Muscle of arm (tissue), 1 donor: ENCODE measurements at regions not wholly inside any gene's neighbourhood (a gene's known extent, or its start where the extent isn't known, plus 50 kb on each side); places are given as distances from the start of the nearest gene placed in this dataset.
"Not testable (repeated sequence)": the region's sequence is repeated elsewhere in the genome, so short reads cannot be mapped to it uniquely, and the experiment has no call there.

Experiments
- DNase-seq: peaks from one replicate; pipeline ENCODE4 v3.0.0-alpha.2; 2013

DNA sequence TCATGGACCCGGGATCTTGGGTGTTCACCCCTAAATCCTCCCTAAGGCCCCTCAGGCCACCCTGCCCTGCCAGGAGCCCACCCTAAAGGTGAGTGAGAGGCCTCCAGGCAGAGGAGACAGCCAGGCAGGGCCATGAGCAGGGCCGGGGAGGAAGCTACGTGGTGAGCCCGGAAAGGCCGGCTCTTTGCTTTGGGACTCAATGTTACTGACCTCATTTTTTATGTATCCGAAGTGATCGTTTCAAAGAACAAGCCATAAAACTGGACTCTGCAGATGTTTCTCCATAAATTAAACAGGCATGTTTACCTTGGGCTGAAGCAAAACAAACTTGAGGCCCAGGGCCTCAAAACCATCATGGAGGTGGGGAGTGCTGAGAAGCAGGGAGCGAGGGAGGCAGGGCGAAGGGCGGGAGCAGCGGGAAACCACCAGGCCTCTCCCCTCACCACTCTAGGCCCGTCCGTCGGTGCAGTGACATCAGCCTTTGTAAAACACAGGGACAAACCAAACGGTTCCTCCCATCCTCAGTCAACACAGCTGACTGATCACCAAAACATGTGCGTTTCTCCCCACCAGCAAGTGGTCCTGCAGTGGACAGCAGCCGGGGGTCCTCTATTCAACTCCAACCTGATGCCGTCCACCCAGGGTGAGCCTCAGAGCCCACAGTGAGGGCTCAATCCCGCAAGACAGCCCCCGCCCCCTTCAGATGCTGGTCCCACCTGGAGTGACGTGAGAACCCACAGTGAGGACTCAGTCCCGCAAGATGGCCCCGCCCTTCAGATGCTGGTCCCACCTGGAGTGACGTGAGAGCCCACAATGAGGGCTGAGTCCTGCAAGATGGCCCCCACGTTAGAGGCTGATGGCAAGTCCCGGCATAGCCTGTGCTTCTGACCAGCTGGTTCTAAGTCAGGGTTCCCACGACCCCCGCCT, 102.9 kb upstream of the LRPAP1 start:
- no peak for DNase-seq

DNA sequence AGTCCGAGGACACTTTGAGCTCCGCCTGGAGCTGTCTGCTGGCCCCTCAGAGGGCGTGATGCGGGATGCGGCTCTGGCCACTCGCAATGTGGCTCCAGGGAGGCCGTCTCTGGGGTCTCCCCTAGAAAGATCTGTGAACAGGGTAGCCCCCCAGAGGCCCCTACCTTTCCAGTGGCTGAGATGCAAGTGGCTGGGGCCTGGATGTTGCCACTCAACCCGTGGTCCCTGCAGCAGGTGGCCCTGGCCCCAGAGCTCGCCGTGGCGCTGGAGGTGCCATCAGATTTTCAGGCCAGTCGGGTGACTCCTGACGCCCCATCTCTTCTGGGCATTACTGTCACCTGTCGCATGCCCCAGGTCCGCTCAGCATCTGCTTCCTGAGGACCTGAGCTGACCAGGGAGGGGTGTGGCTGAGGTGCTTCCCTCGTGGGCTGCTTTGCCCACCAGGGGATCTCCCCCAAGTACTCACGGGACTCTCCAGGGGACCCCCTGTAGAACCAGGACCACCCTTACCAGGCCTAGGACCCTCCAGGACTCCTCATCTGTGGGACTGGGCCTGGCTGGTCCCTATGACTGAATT, 102.1 kb upstream of the LRPAP1 start:
- DNase-seq = no peak

DNA sequence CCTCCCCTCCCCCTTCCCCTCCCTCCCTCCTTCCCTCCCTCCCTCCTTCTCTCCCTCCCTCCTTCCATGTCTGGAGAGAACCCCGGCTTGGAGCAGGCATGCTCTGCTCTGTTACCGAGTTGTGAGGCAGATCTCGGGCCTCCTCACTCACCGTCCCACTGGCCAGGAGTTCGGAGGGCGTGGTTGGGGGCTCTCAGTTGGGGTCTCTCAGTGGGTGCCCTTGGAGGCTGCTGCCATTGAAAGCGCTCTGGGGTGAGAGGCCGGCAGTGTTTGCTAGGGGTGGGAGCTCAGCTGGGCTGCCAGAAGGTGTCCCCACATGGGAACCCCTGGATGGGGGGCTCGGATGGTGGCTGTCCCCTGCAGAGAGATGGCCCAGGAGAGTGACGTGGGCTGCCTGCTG, 101.1 kb upstream of the LRPAP1 start:
- DNase-seq = not testable (repeated sequence)

DNA sequence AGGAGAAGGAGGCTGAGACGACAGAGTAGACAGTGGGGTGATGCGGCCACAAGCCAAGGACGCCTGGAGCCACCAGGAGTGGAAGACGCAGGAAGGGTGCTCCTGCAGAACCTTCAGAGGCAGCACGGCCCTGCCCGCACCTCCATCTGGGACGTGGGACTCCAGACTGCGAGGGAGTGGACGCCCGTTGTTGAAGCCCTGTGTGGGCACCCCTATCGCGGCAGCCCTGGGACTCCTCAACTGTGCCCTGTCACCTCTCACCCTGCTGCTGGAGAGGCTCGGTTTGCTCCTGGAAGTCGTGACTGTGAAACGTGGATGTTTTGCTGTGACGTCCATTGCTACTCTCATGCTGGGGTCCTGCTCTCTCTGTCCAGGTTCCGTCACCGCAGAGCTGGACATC, 100.6 kb upstream of the LRPAP1 start:
- not testable (repeated sequence) for DNase-seq

DNA sequence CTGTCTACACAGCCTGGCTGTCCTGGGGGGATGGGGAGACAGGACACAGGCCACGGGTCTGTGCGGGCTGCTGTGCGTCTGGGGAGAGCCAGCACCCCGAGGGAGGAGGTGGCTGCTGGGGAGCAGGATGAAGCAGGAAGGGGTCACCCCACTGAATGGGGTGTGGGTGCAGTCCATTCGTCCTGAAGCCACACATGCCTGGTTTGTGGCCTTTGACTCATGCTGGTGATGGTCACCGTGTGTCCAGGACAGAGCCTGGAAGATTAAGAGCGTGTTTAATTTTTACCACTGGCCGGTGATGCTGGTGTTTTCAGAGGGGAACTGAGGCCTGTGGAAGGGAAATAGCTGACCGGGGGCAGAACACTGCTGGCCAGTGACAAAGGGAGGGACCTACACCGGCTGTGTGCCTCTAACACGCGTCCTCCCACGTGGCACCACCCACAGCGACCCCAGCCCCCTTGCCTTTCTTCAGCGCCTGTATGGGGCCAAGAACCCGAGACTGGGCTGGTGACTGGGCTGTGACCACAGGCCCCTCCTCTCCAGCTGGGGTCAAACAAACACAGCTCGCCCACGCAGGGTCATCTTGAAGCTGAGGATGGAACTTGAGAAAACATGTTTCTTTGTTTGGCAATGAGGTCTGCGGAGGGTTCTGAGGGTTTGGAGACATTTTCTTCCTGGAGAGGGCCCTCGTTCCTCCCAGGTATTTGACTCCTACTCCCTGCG, 99.5 kb upstream of the LRPAP1 start:
- not testable (repeated sequence) for DNase-seq

DNA sequence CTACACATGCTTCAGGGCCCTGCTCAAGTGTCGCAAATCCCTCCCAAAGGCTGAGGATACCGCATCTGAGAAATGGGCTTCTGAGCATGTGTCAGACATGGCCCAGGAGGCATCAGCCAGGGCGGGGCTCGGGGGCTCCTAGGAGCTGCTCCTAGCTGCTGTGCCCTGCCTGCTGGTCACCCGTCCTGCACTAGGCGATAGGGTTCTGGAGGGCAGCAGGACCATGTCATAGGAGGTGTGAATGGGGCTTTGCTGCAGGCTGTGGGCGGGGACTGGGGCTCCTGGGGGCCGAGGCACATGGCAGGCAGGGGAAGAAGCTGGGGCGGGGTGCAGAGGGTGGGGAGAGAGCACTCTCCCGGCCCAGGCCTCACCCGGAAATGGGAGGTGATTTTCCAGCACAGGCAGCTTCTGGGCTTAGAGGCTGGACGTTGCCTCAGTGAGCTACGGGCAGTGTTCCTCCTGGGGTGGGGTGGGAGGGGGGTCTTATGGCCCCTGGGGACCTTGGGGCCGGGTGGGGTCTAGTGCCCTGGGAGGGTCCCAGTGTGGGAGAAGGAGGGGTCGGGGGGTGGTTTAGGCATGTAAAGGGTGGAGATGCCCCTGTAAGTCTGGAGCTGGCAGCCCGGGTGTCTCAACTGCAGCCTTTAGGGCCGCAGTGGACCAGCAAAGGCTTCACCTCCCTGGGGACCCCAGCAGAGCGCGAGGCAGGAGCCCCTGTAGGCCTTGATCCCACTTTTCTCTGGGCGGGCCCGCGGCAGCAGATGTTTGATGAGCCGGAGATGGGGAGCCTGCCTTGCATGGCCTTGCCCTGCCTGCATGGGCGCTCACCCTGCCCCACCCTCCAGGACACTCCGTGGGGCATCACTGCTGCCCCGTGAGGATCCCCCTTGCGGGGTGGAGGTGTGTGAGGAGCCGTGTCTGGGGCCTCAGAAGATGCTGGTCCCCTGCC, 98.6 kb upstream of the LRPAP1 start:
- no peak for DNase-seq

DNA sequence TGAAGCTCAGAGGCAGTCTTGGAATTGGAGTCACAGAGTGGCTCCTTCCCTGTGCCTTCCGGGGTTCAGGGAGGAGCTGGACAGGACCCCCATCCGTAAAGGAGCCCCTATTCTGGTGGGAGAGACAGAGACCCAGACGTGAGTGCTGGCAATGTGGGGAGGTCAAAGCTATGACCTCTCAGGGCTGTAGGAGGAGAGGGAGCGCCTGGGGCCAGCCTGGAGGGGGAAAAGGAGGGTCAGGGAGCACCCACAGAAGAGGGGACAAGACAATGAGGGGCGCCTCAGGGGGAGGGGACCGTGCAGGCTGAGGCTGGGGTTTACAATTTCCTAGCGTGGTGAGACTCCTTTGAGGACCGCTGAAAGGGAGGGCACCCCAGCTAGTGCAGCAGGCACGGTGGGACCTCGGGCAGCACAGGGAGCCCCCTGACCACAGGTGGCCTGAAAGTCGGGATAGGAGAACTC, 97.9 kb upstream of the LRPAP1 start:
- DNase-seq = no peak

DNA sequence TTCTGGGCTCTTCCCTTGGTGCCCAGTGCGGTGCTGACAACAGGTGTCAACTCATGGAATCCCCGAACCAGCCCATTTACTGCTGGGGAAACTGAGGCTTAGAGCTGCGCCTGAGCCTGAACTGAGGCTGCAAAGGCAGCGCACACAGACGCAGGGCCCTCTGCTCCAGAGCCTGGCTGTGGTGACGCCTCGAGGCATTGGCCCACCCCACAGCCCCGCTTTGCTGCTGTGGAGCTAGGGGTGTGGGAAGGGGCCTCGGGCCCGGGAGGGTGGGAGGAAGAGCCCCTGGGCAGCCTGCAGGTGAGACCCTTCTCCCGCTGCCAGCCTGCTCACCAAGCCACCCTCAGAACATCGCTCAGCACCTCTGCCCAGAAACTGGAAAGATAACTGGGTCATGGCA, 97.4 kb upstream of the LRPAP1 start:
- no peak for DNase-seq

DNA sequence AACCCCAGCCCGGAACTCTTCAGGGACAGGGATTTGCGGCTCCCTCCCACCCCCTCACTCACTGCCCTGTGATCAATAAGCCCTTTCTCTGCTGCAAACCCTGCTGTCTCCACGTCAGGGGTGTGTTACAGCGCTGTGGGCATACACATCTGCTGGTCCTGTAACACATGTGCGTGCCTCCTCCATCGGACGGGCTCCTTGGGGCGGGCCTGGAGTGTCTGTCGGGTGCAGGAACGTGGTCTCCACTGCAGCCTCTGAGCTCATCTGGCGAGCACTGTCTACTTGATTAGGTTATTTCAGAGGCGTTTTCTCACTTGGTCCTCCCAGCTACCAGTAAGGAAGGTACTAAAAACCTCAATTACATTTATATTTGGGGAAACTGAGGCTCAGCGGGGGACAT, 97.0 kb upstream of the LRPAP1 start:
- DNase-seq = not testable (repeated sequence)

DNA sequence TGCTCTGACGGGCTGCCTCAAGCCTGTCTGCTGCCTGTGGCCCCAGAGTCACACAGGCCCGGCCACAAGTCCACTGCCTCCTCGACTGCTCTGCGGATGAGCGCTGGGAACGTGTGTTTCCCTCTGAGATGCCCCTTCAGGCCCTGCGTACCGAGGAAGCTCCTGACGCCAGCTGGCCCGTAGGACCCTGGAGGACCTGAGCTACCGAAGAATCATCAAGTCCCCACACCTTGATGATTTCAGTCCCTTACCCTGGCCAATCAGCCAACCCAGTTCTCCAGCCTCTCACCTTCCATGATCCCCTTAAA, 96.6 kb upstream of the LRPAP1 start:
- DNase-seq = no peak

DNA sequence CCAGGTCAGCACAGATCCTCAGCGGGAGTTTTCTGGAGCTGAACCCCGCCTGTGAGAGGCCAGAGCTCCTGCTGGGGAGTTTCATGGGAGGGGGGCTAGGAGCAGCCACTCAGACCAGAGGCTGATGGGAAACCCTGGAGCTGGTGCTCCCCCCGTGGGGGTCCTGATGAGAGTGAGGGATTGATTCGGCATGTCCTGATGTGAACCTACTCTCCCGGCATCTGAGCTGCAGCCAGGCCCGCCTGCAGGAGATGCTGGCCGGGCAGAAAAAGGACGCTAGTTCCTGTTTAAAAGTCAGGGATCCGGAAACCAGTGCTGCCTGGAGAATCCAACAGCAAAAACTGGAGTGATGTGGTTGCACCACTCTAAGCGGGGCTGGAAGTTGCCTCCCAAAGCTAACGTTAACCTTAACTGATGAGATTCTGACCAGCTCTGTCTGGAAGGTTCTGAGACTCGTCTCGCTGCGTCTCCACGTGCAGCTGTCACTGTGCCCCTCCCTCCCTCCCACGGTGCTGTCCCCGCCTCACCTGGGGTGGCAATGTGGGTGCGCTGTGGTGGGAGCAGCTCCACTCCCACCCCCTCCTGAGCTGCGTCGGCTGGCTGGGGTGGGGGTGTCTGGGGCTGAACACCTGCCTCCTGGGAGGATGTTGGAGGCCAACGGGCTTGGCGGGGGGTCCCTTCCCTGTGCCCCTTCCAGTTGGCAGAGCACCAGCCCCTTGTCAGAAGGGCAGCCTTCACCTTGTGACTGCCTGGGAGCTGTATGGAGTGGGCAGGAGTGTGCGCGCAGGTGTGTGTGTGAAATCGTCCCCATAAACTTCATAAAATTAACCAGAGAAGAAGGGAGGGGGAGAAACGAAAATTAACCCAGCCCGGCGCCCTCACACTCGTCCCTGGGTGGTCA, 96.0 kb upstream of the LRPAP1 start:
- DNase-seq = not testable (repeated sequence)

DNA sequence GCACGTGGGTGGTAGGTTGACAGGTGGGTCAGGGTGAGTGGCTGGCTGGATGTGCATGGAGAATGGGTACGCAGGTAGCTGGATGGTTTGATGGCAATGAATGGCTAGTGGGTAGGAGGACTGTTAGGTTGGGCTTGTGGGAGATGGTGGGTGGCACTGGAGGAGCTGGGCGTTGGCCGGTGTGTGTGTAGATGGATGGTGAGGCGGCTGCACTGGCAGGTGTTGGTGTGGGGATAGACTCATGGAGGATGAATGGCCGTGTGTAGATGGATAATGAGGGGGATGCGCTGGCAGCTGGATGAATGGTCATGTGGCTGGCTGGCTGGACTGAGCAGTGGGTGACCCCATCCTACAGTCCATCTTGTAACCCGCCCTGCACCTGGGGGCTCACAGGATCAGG, 95.2 kb upstream of the LRPAP1 start:
- DNase-seq = not testable (repeated sequence)

DNA sequence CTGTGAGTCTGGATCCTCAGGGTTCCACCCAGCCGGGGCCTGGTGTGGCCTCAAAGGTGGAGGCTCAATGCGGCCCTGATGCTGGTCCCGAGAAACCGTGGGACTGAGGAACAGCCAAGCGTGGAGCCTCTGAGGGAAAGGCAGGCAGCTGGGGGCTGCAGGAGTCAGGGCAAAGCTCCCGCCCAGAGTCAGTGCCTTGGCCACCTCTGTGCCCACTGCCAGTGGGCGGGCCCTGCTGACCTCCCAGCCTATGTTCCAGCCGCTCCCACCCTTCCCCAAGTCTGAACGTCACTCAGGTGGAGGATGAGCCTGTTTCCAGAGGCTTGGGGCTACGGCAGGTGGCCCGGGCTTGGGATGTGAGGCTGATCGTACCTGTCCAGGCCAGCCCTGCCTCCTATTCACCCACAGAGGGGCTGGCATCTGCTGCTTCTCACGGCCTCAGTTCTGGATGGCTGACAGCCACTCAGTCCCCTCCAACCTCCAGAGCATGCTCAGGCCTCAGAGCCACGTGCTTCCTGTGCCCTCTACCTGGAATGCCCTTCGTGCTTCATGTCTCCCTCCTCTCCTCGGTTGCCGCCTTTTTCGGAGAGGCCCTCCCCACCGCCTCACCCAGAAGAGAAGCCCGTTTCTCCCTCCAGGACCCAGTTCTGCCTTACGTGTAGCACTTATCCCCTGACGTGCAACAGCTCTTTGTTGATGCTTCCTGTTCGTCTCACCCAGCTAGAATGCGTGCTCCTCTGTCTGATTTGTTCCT, 94.1 kb upstream of the LRPAP1 start:
- DNase-seq = not testable (repeated sequence)

DNA sequence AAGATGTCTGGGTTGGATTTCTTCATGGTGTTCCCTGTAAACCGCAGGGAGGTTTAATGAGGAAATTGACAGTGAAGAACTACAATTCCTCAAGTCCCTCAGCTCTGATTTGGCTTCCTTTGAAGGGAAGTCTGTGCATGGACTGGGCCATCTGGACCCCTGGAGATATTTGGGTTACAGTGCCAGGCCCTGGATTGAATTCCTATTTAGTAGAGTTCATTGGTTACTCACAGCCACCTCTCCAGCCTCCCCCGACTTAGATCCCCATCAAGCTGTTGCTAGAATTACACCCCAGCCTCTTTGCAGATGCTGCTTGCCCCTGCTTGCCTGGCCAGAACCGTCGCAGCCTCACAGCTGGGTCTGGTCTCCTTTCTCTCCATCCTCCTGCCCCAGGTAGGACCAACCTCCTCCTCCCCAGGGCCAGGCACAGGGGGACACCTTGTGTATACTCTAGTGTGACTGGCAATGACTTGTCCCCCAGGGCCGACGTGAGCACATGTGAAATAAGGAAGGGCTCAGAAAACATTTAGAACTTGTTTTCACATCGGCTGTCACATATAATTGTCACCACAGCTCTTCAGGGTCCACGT, 93.2 kb upstream of the LRPAP1 start:
- not testable (repeated sequence) for DNase-seq

DNA sequence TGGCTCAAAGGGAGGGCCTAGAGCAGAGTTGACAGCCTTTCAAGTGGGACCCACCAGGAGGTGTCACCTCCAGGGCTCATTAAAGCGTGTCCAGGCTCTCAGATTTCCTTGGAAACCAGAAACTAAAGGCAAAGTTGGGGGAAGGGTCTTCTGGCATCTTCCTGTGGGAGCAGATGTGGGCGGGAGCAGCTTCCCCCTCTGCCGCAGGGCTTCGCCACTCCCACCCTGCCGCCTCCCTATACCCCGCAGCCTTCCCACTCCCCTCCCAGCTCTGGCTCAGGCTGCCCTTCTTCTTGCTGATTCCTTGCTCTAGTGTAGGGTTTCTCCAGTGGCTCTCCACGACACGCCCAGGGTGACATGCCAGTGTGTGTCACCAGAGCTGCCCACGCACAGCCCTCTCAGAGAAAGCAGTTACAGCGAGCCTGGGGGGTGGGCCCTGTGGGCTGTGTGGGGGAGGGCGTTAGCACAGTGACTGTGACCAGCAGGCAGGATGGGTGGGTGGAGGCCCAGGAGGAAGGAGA, 91.6 kb upstream of the LRPAP1 start:
- not testable (repeated sequence) for DNase-seq

DNA sequence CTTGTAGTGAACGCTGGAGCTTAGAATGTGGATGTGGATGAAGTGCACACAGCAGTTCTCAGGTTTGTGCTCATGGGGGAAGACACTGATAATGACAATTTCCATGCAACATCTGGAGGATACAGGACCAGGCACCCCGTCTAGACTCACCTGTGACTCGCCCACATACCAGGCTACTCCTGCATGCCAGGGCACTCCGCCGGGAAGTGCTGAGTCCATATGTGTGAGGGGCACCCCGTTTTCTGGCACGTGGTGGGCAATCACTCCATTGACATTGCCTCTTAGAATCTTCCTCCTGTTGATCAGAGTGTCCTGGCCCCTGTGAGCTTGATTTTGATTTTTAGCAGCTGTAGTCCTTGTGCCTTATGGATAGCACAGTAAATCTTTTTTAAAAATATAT, 90.9 kb upstream of the LRPAP1 start:
- no peak for DNase-seq

DNA sequence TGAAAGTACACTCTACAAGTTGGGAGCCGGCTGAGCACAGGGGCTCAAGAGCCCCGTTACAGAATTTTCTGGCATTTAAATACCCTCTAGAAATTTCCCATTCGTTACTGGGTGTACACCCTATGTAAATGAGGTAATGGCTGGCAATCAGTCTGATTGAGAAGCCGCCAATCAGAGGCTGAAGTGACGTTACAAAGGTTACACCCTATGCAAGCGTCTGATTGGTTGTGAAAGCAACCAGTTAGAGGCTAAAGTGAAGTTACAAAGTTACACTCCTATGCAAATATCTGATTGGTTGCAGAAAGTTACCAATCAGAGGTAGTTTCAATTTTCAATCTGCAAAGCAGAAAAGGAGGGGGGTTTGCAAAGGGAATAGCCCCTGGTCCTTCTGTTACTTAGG, 88.1 kb upstream of the LRPAP1 start:
- DNase-seq = not testable (repeated sequence)

DNA sequence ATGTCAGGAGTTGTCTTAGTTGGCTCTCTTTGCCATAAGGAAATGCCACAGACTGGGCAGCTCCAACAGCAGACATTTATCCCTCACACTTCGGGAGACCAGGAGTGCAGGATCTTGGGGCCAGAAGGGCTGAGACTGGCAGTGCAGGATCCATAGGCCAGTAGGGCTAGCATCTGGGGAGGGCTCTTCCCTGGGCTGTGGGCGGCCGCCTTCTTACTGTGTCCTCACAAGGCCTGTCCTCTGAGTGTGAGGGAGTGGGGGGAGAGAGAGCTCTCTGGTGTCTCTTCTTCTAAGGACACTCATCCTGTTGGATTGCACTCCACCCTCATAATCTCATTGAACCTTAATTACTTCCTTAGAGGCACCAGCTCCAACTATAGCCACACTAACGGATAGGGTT, 87.5 kb upstream of the LRPAP1 start:
- not testable (repeated sequence) for DNase-seq

DNA sequence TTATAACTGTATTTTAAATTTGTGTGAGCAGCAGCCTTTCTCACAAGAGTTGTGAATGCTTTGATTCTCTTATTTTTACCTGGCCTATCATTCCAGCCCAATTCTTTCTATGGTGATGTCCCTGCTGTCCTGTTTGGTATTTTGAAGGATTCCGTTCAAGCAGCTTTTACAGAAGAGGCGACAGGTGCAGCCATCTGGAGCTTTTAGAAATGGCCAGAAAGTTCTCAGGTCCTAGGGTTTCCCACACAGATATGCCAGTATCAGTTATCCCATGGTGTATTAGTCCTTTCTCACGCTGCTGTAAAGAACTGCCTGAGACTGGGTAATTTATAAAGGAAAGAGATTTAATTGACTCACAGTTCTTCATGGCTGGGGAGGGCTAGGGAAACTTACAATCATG, 86.1 kb upstream of the LRPAP1 start:
- not testable (repeated sequence) for DNase-seq
